ENCODE measurements at regions not wholly inside any gene's neighbourhood (a gene's known extent, or its start where the extent isn't known, plus 50 kb on each side); places are given as distances from the start of the nearest gene placed in this dataset.
A peak's percentile ranks its signal among the peaks of the same experiment; 100 is the strongest.

DNA sequence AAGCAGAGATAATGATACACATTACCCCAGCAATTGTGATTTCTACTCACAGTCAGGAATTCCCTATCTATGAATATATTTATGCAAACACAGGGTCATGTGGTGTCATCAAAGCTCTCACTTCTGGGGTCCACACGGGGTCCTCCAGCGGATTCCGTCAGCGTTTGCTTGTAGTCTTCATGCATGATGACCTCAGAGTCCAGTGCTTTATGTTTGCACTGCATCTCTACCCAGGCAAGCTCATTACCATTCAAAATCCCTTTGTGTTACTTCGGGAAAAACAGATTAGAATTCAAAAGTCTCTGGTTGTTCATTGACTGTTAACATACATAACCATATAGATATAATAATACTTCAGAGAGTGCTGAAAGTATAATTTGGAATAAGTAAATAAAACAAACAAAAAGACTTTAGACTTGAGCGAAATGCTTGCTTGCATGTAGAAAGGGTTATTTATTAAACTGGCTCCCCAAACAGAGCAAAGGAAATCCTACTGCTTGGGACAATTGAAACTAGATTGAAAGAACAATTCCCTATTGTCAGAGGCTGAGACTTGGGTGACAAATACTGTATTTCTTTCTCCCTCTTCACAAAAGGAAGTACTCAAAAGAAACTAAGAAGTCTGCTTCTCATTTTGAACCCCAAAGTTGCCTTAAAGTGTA, 423.1 kb downstream of the ETS1 start:
- DNase-seq (ENCODE audit: low read depth): no peak
- TF ChIP-seq, protein P1, sequence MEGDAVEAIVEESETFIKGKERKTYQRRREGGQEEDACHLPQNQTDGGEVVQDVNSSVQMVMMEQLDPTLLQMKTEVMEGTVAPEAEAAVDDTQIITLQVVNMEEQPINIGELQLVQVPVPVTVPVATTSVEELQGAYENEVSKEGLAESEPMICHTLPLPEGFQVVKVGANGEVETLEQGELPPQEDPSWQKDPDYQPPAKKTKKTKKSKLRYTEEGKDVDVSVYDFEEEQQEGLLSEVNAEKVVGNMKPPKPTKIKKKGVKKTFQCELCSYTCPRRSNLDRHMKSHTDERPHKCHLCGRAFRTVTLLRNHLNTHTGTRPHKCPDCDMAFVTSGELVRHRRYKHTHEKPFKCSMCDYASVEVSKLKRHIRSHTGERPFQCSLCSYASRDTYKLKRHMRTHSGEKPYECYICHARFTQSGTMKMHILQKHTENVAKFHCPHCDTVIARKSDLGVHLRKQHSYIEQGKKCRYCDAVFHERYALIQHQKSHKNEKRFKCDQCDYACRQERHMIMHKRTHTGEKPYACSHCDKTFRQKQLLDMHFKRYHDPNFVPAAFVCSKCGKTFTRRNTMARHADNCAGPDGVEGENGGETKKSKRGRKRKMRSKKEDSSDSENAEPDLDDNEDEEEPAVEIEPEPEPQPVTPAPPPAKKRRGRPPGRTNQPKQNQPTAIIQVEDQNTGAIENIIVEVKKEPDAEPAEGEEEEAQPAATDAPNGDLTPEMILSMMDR (IDR thresholded peaks at IDR 0.05; ENCODE audit: control insufficient read depth, insufficient read depth, low read depth, low read length, missing control alignments): no peak
- no peak overlapping the region for H3K4me3 ChIP-seq (ENCODE audit: control insufficient read depth, low read depth, low read length)

DNA sequence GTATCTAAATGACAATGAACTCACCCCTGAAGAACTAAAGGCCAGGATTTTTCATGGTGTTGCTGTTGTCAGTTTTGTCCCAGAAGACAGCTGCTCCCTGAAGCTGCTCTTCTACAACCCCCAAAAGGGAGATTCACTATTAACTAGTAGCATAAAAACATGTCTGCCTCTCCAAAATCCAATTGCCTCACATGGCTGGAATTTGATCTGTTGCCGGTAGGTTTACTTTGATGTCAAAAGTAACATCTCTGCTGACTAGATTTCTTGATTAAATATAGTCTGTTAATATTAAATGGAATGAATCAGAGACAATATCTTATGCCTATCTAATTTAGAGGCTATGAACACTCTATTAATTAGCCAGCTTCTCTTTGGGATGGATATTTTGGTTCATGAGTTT, 425.4 kb downstream of the ETS1 start:
- DNase-seq (ENCODE audit: low read depth): no peak
- H3K4me3 ChIP-seq (ENCODE audit: control insufficient read depth, low read depth, low read length): no peak overlapping the region
- TF ChIP-seq, protein P1 (IDR thresholded peaks at IDR 0.05; ENCODE audit: control insufficient read depth, insufficient read depth, low read depth, low read length, missing control alignments): no peak

DNA sequence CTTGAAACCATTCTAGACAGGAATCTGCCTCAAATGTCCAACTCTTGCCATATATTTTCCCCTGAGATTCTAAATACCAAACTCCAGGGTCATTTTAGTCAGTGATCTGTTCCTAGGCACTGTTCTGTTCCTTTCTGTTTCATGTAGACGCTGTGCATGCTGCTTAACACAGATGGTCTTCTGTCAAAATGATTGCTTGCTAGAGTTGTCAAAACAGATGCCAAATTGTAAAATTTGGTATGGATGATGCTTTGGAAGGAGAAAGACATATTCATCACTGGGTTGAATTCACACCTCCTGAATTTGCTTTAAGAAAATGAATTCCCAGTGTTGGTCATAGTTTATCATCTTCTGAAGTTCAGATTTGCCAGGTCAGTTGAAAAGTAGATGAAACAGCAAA, 425.9 kb downstream of the ETS1 start:
- no peak overlapping the region for H3K4me3 ChIP-seq (ENCODE audit: control insufficient read depth, low read depth, low read length)
- no peak for DNase-seq (ENCODE audit: low read depth)
- TF ChIP-seq, protein P1 (IDR thresholded peaks at IDR 0.05; ENCODE audit: control insufficient read depth, insufficient read depth, low read depth, low read length, missing control alignments): no peak

DNA sequence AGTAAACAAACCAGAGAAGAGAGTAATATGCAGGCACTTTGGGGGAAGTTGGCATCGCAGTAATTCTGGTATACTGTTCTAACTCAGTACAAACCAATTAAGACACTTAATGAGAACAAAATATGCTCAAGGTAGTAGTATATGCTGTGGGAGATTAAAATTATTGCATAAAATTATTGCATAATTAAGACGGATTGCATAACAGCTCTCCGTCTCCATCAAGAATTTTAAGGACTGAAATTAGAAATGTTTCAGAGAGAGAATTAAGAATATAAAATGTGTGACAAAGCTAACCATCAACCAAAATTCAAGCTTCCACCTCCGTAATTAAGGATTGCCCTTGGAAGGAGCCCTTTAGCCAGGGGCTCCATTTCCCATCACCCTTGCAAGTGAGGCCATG, 428.5 kb downstream of the ETS1 start:
- no peak for DNase-seq (ENCODE audit: low read depth)
- TF ChIP-seq, protein P1 (IDR thresholded peaks at IDR 0.05; ENCODE audit: control insufficient read depth, insufficient read depth, low read depth, low read length, missing control alignments): no peak
- H3K4me3 ChIP-seq (ENCODE audit: control insufficient read depth, low read depth, low read length): no peak overlapping the region

DNA sequence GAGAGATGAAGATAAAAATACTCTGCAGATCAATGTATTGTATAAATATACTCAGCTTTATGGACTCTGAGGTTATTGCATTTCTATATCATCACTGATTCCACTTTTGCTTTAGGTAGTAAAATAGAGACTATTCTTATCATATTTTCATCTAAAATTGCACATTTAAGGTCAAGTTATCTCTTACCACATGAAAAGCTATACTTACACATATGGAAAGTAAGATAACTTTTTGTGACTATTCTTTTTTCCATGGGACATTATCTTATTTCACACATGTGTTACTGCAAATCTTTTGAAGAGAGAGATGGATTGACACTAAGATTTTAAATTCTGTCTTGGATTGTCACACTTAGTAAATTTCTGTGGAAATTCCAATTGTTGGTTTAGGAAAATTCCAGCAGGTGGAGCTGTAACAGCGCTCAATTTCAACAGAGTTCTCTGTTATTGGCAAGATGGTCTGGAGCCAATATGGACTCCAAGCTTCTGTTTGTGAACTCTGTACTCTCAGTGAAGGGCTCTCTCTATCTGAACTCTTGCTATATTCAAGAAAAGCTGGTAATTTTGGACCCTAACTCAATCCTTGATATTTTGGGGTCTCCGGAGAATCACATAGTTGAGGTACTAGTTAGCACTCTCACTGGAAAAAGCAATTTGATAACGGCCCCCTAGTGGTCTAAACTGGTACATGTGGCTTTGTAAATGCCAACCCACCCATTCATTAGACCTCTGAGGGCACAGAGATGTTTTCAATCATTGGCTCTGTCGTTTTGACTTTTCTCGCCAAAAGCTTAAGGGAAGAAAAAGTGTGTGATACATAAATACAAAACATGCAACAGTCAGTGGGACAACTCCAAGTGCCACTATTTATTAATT, 429.7 kb downstream of the ETS1 start:
- H3K4me3 ChIP-seq (ENCODE audit: control insufficient read depth, low read depth, low read length): no peak overlapping the region
- TF ChIP-seq, protein P1 (IDR thresholded peaks at IDR 0.05; ENCODE audit: control insufficient read depth, insufficient read depth, low read depth, low read length, missing control alignments): peak; percentile 68
- peak; percentile 55 for DNase-seq (ENCODE audit: low read depth)

DNA sequence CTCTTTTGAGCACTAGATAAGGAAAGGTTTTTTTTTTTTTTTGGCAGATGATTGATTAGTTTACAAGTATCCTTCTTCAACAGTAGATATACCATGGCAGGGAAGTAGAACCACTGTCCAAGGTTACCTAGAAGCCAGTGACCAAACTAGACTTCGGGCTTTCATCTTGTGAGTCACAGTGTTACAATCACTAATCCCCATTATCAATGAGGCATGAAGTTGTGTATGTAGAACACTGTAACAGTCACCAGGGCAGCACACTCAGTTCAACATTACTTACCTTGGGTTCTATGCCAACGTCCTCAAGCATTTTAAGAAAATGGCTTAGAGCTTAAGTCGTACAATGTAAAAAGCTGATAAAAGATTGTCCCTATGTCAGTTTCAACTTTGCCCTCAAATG, 430.9 kb downstream of the ETS1 start:
- TF ChIP-seq, protein P1 (IDR thresholded peaks at IDR 0.05; ENCODE audit: control insufficient read depth, insufficient read depth, low read depth, low read length, missing control alignments): no peak
- no peak for DNase-seq (ENCODE audit: low read depth)
- H3K4me3 ChIP-seq (ENCODE audit: control insufficient read depth, low read depth, low read length): no peak overlapping the region

All from AG09309 (cell line).